ENCODE measurements at regions not wholly inside any gene's neighbourhood (a gene's known extent, or its start where the extent isn't known, plus 50 kb on each side); places are given as distances from the start of the nearest gene placed in this dataset.

- TF ChIP-seq CTCF (IDR thresholded peaks at IDR 0.05 in 8 of 11, conservative IDR thresholded peaks at IDR 0.05 in 3 of 11), result no peak
- no peak for TF ChIP-seq POLR2A (IDR thresholded peaks at IDR 0.05)
- TF ChIP-seq POLR2AphosphoS5 (IDR thresholded peaks at IDR 0.05), result no peak
Observed at GRCh38 chr4:167890226-167890625, 202.1 kb upstream of the ANXA10 start.

All from spleen (tissue), 7 donors.